ENCODE measurements at regions not wholly inside any gene's neighbourhood (a gene's known extent, or its start where the extent isn't known, plus 50 kb on each side); places are given as distances from the start of the nearest gene placed in this dataset.

GRCh38 chr20:60299951-60300350 lies 341.7 kb downstream of the CDH26 start:
- TF ChIP-seq CTCF (IDR thresholded peaks at IDR 0.05; ENCODE audit: insufficient read depth, low read length, poor library complexity, severe bottlenecking) (no peak), EZH2phosphoT487 (conservative IDR thresholded peaks at IDR 0.05; ENCODE audit: low read length) (no peak)
